ENCODE measurements at regions not wholly inside any gene's neighbourhood (a gene's known extent, or its start where the extent isn't known, plus 50 kb on each side); places are given as distances from the start of the nearest gene placed in this dataset.
"Not testable (repeated sequence)": the region's sequence is repeated elsewhere in the genome, so short reads cannot be mapped to it uniquely, and the experiment has no call there.

DNA sequence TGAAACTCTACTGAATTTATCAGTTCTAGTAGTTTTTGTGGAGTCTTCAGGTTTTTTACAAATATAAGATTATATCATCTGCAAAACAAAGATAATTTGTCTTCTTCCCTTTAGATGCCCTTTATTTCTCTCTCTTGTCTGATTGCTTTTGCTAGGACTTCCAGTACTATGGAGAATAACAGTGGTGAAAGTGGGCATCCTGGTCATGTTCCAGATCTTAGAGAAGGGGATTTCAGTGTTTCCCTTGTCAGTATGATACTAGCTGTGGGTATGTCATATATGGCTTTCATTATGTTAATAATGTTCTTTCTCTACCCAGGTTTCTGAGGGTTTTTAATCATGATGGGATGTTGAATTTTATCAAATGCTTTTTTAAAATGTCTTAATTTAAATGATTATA lies 158.1 kb upstream of the TPTE start:
- TF ChIP-seq SNAI2 (CRISPR knock-in tag; IDR thresholded peaks at IDR 0.05); GLIS3 (CRISPR knock-in tag; IDR thresholded peaks at IDR 0.05); ZFP3 (CRISPR knock-in tag; IDR thresholded peaks at IDR 0.05); TCF4 (CRISPR knock-in tag; IDR thresholded peaks at IDR 0.05; ENCODE audit: borderline replicate concordance); OSR1 (CRISPR knock-in tag; IDR thresholded peaks at IDR 0.05); PPARA (CRISPR knock-in tag; IDR thresholded peaks at IDR 0.05; ENCODE audit: borderline replicate concordance); RARB (CRISPR knock-in tag; IDR thresholded peaks at IDR 0.05); ARNTL (CRISPR knock-in tag; IDR thresholded peaks at IDR 0.05; ENCODE audit: borderline replicate concordance, low read depth); ZFP30 (CRISPR knock-in tag; IDR thresholded peaks at IDR 0.05); ESRRG (CRISPR knock-in tag; IDR thresholded peaks at IDR 0.05): not testable (repeated sequence)
- TF ChIP-seq, protein P1, sequence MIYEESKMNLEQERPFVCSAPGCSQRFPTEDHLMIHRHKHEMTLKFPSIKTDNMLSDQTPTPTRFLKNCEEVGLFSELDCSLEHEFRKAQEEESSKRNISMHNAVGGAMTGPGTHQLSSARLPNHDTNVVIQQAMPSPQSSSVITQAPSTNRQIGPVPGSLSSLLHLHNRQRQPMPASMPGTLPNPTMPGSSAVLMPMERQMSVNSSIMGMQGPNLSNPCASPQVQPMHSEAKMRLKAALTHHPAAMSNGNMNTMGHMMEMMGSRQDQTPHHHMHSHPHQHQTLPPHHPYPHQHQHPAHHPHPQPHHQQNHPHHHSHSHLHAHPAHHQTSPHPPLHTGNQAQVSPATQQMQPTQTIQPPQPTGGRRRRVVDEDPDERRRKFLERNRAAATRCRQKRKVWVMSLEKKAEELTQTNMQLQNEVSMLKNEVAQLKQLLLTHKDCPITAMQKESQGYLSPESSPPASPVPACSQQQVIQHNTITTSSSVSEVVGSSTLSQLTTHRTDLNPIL (CRISPR knock-in tag; IDR thresholded peaks at IDR 0.05; ENCODE audit: low read depth) = not testable (repeated sequence)
- TF ChIP-seq, protein P2, sequence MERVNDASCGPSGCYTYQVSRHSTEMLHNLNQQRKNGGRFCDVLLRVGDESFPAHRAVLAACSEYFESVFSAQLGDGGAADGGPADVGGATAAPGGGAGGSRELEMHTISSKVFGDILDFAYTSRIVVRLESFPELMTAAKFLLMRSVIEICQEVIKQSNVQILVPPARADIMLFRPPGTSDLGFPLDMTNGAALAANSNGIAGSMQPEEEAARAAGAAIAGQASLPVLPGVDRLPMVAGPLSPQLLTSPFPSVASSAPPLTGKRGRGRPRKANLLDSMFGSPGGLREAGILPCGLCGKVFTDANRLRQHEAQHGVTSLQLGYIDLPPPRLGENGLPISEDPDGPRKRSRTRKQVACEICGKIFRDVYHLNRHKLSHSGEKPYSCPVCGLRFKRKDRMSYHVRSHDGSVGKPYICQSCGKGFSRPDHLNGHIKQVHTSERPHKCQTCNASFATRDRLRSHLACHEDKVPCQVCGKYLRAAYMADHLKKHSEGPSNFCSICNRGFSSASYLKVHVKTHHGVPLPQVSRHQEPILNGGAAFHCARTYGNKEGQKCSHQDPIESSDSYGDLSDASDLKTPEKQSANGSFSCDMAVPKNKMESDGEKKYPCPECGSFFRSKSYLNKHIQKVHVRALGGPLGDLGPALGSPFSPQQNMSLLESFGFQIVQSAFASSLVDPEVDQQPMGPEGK (CRISPR knock-in tag; IDR thresholded peaks at IDR 0.05; ENCODE audit: borderline replicate concordance) = not testable (repeated sequence)
- TF ChIP-seq, protein P3, sequence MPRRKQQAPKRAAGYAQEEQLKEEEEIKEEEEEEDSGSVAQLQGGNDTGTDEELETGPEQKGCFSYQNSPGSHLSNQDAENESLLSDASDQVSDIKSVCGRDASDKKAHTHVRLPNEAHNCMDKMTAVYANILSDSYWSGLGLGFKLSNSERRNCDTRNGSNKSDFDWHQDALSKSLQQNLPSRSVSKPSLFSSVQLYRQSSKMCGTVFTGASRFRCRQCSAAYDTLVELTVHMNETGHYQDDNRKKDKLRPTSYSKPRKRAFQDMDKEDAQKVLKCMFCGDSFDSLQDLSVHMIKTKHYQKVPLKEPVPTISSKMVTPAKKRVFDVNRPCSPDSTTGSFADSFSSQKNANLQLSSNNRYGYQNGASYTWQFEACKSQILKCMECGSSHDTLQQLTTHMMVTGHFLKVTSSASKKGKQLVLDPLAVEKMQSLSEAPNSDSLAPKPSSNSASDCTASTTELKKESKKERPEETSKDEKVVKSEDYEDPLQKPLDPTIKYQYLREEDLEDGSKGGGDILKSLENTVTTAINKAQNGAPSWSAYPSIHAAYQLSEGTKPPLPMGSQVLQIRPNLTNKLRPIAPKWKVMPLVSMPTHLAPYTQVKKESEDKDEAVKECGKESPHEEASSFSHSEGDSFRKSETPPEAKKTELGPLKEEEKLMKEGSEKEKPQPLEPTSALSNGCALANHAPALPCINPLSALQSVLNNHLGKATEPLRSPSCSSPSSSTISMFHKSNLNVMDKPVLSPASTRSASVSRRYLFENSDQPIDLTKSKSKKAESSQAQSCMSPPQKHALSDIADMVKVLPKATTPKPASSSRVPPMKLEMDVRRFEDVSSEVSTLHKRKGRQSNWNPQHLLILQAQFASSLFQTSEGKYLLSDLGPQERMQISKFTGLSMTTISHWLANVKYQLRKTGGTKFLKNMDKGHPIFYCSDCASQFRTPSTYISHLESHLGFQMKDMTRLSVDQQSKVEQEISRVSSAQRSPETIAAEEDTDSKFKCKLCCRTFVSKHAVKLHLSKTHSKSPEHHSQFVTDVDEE (CRISPR knock-in tag; IDR thresholded peaks at IDR 0.05) = not testable (repeated sequence)
- TF ChIP-seq, protein P4, sequence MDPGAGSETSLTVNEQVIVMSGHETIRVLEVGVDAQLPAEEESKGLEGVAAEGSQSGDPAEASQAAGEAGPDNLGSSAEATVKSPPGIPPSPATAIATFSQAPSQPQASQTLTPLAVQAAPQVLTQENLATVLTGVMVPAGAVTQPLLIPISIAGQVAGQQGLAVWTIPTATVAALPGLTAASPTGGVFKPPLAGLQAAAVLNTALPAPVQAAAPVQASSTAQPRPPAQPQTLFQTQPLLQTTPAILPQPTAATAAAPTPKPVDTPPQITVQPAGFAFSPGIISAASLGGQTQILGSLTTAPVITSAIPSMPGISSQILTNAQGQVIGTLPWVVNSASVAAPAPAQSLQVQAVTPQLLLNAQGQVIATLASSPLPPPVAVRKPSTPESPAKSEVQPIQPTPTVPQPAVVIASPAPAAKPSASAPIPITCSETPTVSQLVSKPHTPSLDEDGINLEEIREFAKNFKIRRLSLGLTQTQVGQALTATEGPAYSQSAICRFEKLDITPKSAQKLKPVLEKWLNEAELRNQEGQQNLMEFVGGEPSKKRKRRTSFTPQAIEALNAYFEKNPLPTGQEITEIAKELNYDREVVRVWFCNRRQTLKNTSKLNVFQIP (CRISPR knock-in tag; IDR thresholded peaks at IDR 0.05; ENCODE audit: borderline replicate concordance, low read depth) = not testable (repeated sequence)
